K562 (cell line): ENCODE measurements at regions not wholly inside any gene's neighbourhood (a gene's known extent, or its start where the extent isn't known, plus 50 kb on each side); places are given as distances from the start of the nearest gene placed in this dataset.
A peak's percentile ranks its signal among the peaks of the same experiment; 100 is the strongest.

Source experiments
- ATF1 ChIP-seq, 2 experiments: fragments of 450-650 bp in 1 of 2; IDR thresholded peaks; 2 replicates each; pipeline ENCODE4 v1.6.1; 2016; ENCODE audit warnings: missing compliant biosample characterization in 1 of 2, missing genetic modification characterization in 1 of 2
- CBX2 ChIP-seq: fragments of 200-600 bp; sonication (generic); IDR thresholded peaks from one replicate; pipeline ENCODE4 v1.6.1; 2012; ENCODE audit warnings: mild to moderate bottlenecking, low read length, inconsistent platforms; ENCODE audit not compliant: insufficient read depth, poor library complexity, severe bottlenecking
- HEY1 ChIP-seq: fragments of 250-450 bp; sonication (Bioruptor Pico); IDR thresholded peaks from 2 replicates; pipeline ENCODE4 v1.5.0; 2020; ENCODE audit warnings: mild to moderate bottlenecking, moderate library complexity, borderline replicate concordance
- HNRNPUL1 ChIP-seq: fragments of 200-400 bp; formaldehyde crosslinking; IDR thresholded peaks from 2 replicates; pipeline ENCODE4 v1.6.1; 2017; ENCODE audit warnings: low read length
- KLF1 ChIP-seq: fragments of 450-650 bp; IDR thresholded peaks from 2 replicates; pipeline ENCODE4 v1.6.1; 2016; ENCODE audit warnings: missing genetic modification characterization, missing compliant biosample characterization
- MXD1 ChIP-seq: fragments of 250-450 bp; sonication (Bioruptor Pico); IDR thresholded peaks from 2 replicates; pipeline ENCODE4 v1.8.0; 2021; ENCODE audit warnings: borderline replicate concordance, mild to moderate bottlenecking, moderate library complexity; ENCODE audit not compliant: poor library complexity, severe bottlenecking
- NCOA2 ChIP-seq, 2 experiments: fragments of 450-650 bp; IDR thresholded peaks; 2 replicates each; pipeline ENCODE4 v1.6.1; 2018; ENCODE audit warnings: mild to moderate bottlenecking in 2 of 2, moderate library complexity in 1 of 2; ENCODE audit not compliant: partially characterized antibody in 2 of 2
- NFIC ChIP-seq: fragments of 450-650 bp; IDR thresholded peaks from 2 replicates; pipeline ENCODE4 v1.6.1; 2017; ENCODE audit warnings: mild to moderate bottlenecking, inconsistent platforms
- NRF1 ChIP-seq, 2 experiments: fragments of 450-650 bp; IDR thresholded peaks in 1 of 2; conservative IDR thresholded peaks in 1 of 2; 2 replicates each; pipeline ENCODE4 v1.6.1; 2014; ENCODE audit warnings: mild to moderate bottlenecking in 2 of 2
- PATZ1 ChIP-seq: fragments of 250-450 bp; sonication (Bioruptor Pico); IDR thresholded peaks from 2 replicates; pipeline ENCODE4 v1.5.0; 2020; ENCODE audit warnings: mild to moderate bottlenecking, borderline replicate concordance
- PRDM10 ChIP-seq: fragments of 450-650 bp; IDR thresholded peaks from 2 replicates; pipeline ENCODE4 v1.6.1; 2018; ENCODE audit not compliant: partially characterized antibody
- RAD51 ChIP-seq: fragments of 450-650 bp; IDR thresholded peaks from 2 replicates; pipeline ENCODE4 v1.7.1; 2016; ENCODE audit warnings: low read depth, mild to moderate bottlenecking, borderline replicate concordance
- SAP30 ChIP-seq: fragments of 200-600 bp; sonication (generic); IDR thresholded peaks from 2 replicates; pipeline ENCODE4 v1.6.1; 2012; ENCODE audit warnings: borderline replicate concordance, low read depth, mild to moderate bottlenecking, moderate library complexity, low read length, control low read depth, inconsistent platforms; ENCODE audit not compliant: insufficient read depth, poor library complexity, severe bottlenecking
- SIN3B ChIP-seq: fragments of 450-650 bp; IDR thresholded peaks from 2 replicates; pipeline ENCODE4 v1.6.1; 2017; ENCODE audit warnings: low read depth, mild to moderate bottlenecking, moderate library complexity
- SREBF2 ChIP-seq: sonication (generic); formaldehyde crosslinking; IDR thresholded peaks from 2 replicates; pipeline ENCODE4 v1.4.0; 2020; ENCODE audit warnings: mild to moderate bottlenecking, missing genetic modification reagents
- TCF3 ChIP-seq: sonication (generic); formaldehyde crosslinking; IDR thresholded peaks from 2 replicates; pipeline ENCODE4 v1.4.0; 2020; ENCODE audit warnings: mild to moderate bottlenecking, missing genetic modification reagents
- TCF7 ChIP-seq: sonication (generic); IDR thresholded peaks from 2 replicates; pipeline ENCODE4 v1.6.1; 2016; ENCODE audit warnings: antibody characterized with exemption, borderline replicate concordance
- ZBED1 ChIP-seq: IDR thresholded peaks from 2 replicates; pipeline ENCODE4 v1.6.1; 2014
- ZNF280A ChIP-seq: fragments of 450-650 bp; IDR thresholded peaks from 2 replicates; pipeline ENCODE4 v1.6.1; 2018; ENCODE audit warnings: mild to moderate bottlenecking, low read depth; ENCODE audit not compliant: partially characterized antibody
- ZNF3 ChIP-seq: fragments of 250-450 bp; sonication (Bioruptor Pico); IDR thresholded peaks from 2 replicates; pipeline ENCODE4 v1.5.0; 2021; ENCODE audit warnings: mild to moderate bottlenecking, moderate library complexity
- ZNF41 ChIP-seq: fragments of 250-450 bp; sonication (Bioruptor Pico); conservative IDR thresholded peaks from 2 replicates; pipeline ENCODE4 v1.4.0; 2020; ENCODE audit warnings: mild to moderate bottlenecking
- ZNF778 ChIP-seq: fragments of 450-650 bp; formaldehyde crosslinking; IDR thresholded peaks from 2 replicates; pipeline ENCODE4 v1.4.0; 2020; ENCODE audit warnings: mild to moderate bottlenecking, moderate library complexity

- TF ChIP-seq PRDM10 (no peak), ZNF41 (no peak), SIN3B (no peak), ZNF3 (CRISPR knock-in tag) (no peak), ATF1 (CRISPR knock-in tag; IDR thresholded peaks at IDR 0.05) (no peak), ATF1 (tag; IDR thresholded peaks at IDR 0.05) (0 out of 2 replicates have a peak, but pooled peaks have one; percentile 21), CBX2 (no peak), MXD1 (CRISPR knock-in tag) (no peak), PATZ1 (no peak), RAD51 (no peak), ZNF778 (CRISPR knock-in tag) (no peak), SAP30 (no peak), HEY1 (CRISPR knock-in tag) (no peak), NFIC (no peak), HNRNPUL1 (no peak), TCF7 (no peak), SREBF2 (CRISPR knock-in tag) (no peak), NRF1 (conservative IDR thresholded peaks at IDR 0.05 in 1 of 2, IDR thresholded peaks at IDR 0.05 in 1 of 2) (no peak), ZNF280A (no peak), ZBED1 (no peak), NCOA2 (IDR thresholded peaks at IDR 0.05; ENCODE audit: partially characterized antibody in 2 of 2) (no peak), KLF1 (tag) (no peak), TCF3 (CRISPR knock-in tag) (peak; percentile 37; the same call in 1 of the 2 replicates)
Measured at GRCh38 chr1:91596474-91596873, 95.8 kb downstream of the CDC7 start (continued).
